Coronary artery (tissue), 2 donors: ENCODE measurements at regions not wholly inside any gene's neighbourhood (a gene's known extent, or its start where the extent isn't known, plus 50 kb on each side); places are given as distances from the start of the nearest gene placed in this dataset.

Experiments
- DNase-seq: peaks from one replicate; pipeline ENCODE4 v3.0.0-alpha.2; 2017; ENCODE audit warnings: low spot score
- H3K27ac ChIP-seq, 2 donors: fragments of 200-600 bp; sonication (generic); one replicate each; pipeline ENCODE4 v1.5.1; 2016 to 2019
- H3K4me3 ChIP-seq: fragments of 200-600 bp; sonication (generic); 2 replicates; pipeline ENCODE4 v1.5.1; 2016; ENCODE audit warnings: mild to moderate bottlenecking, moderate library complexity
- TF ChIP-seq, protein P1 (sequence below): fragments of 200-600 bp; sonication (generic); IDR thresholded peaks from one replicate; pipeline ENCODE4 v1.5.1; 2019; ENCODE audit warnings: antibody characterized with exemption

DNA sequence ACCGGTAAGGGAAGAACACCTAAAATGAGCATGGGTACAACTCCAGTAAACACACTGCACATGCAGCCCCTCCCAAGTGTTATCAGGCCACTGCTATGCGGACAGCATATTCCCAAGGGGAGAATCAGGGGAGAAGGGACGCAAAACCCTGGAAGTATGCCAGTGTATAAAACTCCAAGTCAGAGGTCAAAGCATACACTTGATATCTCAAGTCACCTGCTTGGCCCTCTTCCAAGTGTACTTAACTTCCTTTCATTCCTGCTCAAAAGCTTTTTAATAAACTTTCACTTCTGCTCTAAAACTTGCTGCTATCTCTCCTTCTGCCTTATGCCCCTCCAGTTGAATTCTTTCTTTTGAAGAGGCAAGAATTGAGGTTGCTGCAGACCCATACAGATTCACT is 408.1 kb downstream of the HTR1A start:
- TF ChIP-seq, protein P1, sequence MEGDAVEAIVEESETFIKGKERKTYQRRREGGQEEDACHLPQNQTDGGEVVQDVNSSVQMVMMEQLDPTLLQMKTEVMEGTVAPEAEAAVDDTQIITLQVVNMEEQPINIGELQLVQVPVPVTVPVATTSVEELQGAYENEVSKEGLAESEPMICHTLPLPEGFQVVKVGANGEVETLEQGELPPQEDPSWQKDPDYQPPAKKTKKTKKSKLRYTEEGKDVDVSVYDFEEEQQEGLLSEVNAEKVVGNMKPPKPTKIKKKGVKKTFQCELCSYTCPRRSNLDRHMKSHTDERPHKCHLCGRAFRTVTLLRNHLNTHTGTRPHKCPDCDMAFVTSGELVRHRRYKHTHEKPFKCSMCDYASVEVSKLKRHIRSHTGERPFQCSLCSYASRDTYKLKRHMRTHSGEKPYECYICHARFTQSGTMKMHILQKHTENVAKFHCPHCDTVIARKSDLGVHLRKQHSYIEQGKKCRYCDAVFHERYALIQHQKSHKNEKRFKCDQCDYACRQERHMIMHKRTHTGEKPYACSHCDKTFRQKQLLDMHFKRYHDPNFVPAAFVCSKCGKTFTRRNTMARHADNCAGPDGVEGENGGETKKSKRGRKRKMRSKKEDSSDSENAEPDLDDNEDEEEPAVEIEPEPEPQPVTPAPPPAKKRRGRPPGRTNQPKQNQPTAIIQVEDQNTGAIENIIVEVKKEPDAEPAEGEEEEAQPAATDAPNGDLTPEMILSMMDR, result no peak
- DNase-seq, result no peak

DNA sequence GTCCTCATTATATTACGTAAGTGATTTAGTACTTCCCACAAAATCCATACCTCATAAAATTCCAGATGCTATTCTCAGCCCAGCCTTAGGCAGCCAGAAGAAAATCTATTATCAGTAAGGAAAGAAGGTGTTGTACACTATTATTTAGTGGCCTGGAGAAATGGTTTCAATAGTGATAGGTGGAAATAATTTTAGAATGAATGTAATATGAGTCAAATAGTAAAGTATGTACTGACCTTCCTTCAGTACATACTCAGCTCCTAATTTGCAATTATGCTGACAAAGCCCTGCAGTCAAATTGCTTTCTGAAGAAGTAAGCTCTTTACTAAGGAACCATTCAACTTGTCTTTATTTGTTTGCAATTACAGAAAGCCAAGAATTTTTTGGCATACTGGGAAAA is 409.2 kb downstream of the HTR1A start:
- TF ChIP-seq, protein P1, result no peak
- Histone ChIP-seq H3K4me3 (no peak overlapping the region), H3K27ac (no peak overlapping the region)
- no peak for DNase-seq

More for the DNA sequence above, 408.1 kb downstream of the HTR1A start:
- Histone ChIP-seq H3K4me3 (no peak overlapping the region), H3K27ac (no peak overlapping the region)

DNA sequence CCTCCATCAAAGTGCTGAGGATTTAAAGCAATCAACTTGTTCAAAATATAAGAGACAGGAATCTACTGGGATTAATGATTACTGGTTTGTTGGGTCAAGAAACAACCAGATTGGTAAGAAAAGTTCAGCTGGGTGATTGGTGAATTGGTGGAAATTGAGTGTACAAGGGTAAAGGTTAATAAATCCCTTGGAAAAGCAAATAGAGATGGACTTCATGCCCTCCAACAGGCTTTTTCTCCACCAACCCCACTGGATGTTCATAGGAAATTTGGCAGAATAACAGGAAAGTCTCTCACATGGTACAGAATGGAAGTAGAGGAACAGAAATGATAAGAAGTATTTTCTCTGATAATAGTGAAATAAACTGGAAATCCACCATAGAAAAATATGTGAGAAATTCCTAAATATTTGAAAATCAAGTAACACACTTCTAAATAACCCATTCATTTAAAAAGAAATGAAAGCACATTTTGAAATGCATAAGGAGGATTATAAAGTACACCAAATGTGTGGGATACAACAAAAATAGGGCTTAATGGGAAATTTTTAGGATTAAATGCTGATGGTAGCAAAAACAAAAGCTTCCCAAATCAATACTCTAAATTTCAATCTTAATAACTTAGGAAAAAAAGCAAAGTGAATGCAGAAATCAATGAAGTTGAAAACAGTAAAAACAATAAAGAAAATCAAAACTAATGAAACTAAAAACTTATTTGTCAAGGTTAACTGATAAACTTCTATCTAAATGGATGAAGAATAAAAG is 426.2 kb downstream of the HTR1A start:
- DNase-seq, result no peak
- no peak overlapping the region for H3K27ac ChIP-seq
- no peak overlapping the region for H3K4me3 ChIP-seq
- TF ChIP-seq, protein P1, result no peak

DNA sequence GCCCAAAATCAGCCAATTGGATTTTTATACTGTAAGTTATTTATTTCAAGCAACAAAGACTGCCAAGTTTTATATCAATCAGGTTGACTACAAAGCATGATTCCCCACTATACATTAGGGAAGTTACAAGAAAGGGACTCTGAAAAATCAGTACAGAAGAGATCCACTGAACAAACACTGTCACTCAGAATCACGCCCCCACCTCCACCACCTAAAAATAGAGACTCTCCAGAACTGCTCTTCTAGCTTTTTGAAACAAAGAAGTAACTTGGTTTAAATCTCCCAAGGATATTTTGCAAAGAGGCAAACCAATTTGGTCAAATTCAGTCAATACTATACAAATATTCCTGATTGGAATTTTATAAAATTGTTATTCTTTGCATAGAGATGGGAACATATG is 438.0 kb downstream of the HTR1A start:
- TF ChIP-seq, protein P1, result no peak
- no peak overlapping the region for H3K27ac ChIP-seq
- no peak for DNase-seq

DNA sequence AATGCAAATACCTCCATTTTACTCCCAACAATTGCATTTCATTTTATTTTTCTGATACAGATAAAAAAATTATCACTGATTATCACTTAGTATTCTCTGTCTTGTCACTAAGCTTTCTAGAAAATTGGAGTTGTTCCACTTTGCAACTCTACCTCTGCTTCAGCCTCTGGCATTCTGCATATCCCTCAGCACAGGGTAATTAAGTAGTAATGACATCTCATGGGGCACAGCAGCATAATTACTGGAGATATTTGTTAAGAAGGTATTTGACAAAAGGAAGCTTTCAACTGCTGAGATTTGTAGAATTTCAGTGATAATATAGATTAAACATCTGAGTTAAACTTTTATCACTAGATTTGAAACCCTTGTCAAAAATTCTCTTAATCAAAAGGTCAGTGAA is 446.2 kb downstream of the HTR1A start:
- no peak for DNase-seq
- H3K27ac ChIP-seq, result no peak overlapping the region
- TF ChIP-seq, protein P1, result no peak
- H3K4me3 ChIP-seq, result no peak overlapping the region

More for the DNA sequence above, 438.0 kb downstream of the HTR1A start:
- no peak overlapping the region for H3K4me3 ChIP-seq

DNA sequence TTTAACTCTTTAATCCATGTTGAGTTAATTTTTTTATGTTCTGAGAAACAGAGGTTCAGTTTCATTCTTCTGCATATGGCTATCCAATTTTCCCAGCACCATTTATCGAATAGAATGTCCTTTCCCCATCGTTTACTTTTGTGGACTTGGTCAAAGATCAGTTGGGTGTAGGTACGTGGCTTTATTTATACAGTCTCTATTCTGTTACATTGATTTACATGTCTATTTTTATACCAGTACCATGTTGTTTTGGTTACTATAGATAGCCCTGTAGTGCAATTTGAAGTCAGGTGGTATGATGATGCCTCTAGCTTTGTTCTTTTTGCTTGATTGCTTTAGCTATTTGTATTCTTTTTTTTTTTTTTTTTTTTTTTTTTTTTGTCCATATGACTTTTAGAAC is 462.0 kb downstream of the HTR1A start:
- H3K4me3 ChIP-seq, result no peak overlapping the region
- TF ChIP-seq, protein P1, result no peak
- no peak overlapping the region for H3K27ac ChIP-seq
- no peak for DNase-seq

DNA sequence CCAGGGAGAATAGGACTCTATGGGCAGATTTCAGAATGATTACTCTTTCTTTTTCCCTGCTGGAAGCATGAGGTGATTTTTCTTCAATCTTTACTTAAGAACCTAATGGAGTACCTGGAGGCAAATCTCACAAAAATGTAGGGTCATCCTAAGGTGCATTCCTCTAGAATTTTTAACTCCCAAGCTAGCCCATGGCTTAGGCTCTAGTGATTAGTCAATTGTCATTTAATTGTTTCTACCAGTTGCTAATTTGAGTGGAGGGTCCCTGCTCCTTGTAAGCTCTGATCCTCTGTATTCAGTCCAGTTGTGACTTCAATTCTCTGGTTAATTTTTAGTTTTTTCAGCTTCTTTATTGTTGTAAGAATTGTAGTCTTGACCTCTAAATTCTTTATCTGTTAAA is 467.0 kb downstream of the HTR1A start:
- H3K4me3 ChIP-seq, result no peak overlapping the region
- TF ChIP-seq, protein P1, result no peak
- no peak for DNase-seq
- no peak overlapping the region for H3K27ac ChIP-seq
